H1 (cell line): ENCODE measurements at regions not wholly inside any gene's neighbourhood (a gene's known extent, or its start where the extent isn't known, plus 50 kb on each side); places are given as distances from the start of the nearest gene placed in this dataset.

ENCODE experiments used
- BACH1 ChIP-seq: IDR thresholded peaks from 2 replicates; pipeline ENCODE4 v1.6.1; 2012; ENCODE audit warnings: low read length, improper control_type of control experiment
- CEBPB ChIP-seq: IDR thresholded peaks from 2 replicates; pipeline ENCODE4 v1.6.1; 2012; ENCODE audit warnings: low read depth, low read length
- CHD1 ChIP-seq: IDR thresholded peaks from 2 replicates; pipeline ENCODE4 v1.6.1; 2012; ENCODE audit warnings: low read depth, low read length, improper control_type of control experiment
- EZH2 ChIP-seq: fragments of 200-600 bp; sonication (generic); IDR thresholded peaks from 2 replicates; pipeline ENCODE4 v1.7.1; 2012; ENCODE audit warnings: low read depth, mild to moderate bottlenecking, moderate library complexity, low read length, inconsistent platforms; ENCODE audit not compliant: severe bottlenecking
- JUND ChIP-seq: IDR thresholded peaks from 2 replicates; pipeline ENCODE4 v1.6.1; 2011; ENCODE audit warnings: mild to moderate bottlenecking, improper control_type of control experiment, low read length
- KDM5A ChIP-seq: fragments of 200-600 bp; IDR thresholded peaks from 2 replicates; pipeline ENCODE4 v1.7.1; 2012; ENCODE audit warnings: mild to moderate bottlenecking, low read length, inconsistent platforms, mixed read lengths
- POLR2A ChIP-seq, 2 experiments: IDR thresholded peaks; 1 replicate in 1 of 2; 2 replicates in 1 of 2; pipeline ENCODE4 v1.6.1; 2011; ENCODE audit warnings: low read depth in 2 of 2, low read length in 2 of 2, mild to moderate bottlenecking in 2 of 2; ENCODE audit errors: control extremely low read depth in 1 of 2
- RAD21 ChIP-seq, 2 experiments: IDR thresholded peaks in 1 of 2; conservative IDR thresholded peaks in 1 of 2; 2 replicates each; pipeline ENCODE4 v1.6.1; 2011; ENCODE audit warnings: low read depth in 2 of 2, low read length in 2 of 2, improper control_type of control experiment in 1 of 2, inconsistent platforms in 1 of 2, mild to moderate bottlenecking in 1 of 2, moderate library complexity in 1 of 2
- SP1 ChIP-seq: IDR thresholded peaks from 2 replicates; pipeline ENCODE4 v1.6.1; 2011; ENCODE audit warnings: low read depth, low read length
- TAF1 ChIP-seq: IDR thresholded peaks from 2 replicates; pipeline ENCODE4 v1.6.1; 2011; ENCODE audit warnings: mild to moderate bottlenecking, low read depth, low read length
- TF ChIP-seq, protein P1 (sequence below), 3 experiments: IDR thresholded peaks; 1 replicate in 2 of 3; 2 replicates in 1 of 3; pipeline versions ENCODE4 v1.5.1 to v1.6.1; 2011; ENCODE audit warnings: low read length in 3 of 3, mild to moderate bottlenecking in 3 of 3, inconsistent platforms in 2 of 3, low read depth in 1 of 3, moderate library complexity in 1 of 3; ENCODE audit not compliant: insufficient read depth in 1 of 3; ENCODE audit errors: control extremely low read depth in 1 of 3
- TF ChIP-seq, protein P2 (sequence below): IDR thresholded peaks from 2 replicates; pipeline ENCODE4 v1.6.1; 2011; ENCODE audit warnings: low read length, improper control_type of control experiment

DNA sequence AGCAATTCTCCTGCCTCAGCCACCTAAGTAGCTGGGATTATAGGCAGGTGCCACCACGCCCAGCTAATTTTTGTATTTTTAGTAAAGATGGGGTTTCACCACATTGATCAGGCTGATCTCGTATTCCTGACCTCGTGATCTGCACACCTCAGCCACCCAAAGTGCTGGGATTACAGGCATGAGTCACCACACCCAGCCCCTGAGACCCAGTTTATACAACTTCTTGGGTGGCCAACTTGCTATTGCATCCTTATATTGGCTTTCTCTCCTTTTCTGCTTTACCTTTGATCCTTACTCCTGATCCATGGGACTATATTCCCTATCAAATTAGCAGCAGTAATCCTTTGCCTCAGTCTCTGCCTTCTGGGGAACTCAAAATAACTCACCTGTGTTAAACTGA is 659.1 kb downstream of the PRELID2 start:
- TF ChIP-seq, protein P1, sequence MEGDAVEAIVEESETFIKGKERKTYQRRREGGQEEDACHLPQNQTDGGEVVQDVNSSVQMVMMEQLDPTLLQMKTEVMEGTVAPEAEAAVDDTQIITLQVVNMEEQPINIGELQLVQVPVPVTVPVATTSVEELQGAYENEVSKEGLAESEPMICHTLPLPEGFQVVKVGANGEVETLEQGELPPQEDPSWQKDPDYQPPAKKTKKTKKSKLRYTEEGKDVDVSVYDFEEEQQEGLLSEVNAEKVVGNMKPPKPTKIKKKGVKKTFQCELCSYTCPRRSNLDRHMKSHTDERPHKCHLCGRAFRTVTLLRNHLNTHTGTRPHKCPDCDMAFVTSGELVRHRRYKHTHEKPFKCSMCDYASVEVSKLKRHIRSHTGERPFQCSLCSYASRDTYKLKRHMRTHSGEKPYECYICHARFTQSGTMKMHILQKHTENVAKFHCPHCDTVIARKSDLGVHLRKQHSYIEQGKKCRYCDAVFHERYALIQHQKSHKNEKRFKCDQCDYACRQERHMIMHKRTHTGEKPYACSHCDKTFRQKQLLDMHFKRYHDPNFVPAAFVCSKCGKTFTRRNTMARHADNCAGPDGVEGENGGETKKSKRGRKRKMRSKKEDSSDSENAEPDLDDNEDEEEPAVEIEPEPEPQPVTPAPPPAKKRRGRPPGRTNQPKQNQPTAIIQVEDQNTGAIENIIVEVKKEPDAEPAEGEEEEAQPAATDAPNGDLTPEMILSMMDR (IDR thresholded peaks at IDR 0.05; ENCODE audit: control extremely low read depth in 1 of 3, insufficient read depth in 1 of 3, low read depth in 1 of 3, low read length in 3 of 3) = no peak
- TF ChIP-seq POLR2A (IDR thresholded peaks at IDR 0.05; ENCODE audit: control extremely low read depth in 1 of 2, low read depth in 2 of 2, low read length in 2 of 2) = no peak
- TF ChIP-seq SP1 = no peak
- TF ChIP-seq TAF1 = no peak
- TF ChIP-seq EZH2 = no peak
- TF ChIP-seq BACH1 = no peak
- no peak for TF ChIP-seq CHD1
- no peak for TF ChIP-seq CEBPB
- no peak for TF ChIP-seq KDM5A
- TF ChIP-seq JUND = no peak
- no peak for TF ChIP-seq RAD21 (IDR thresholded peaks at IDR 0.05 in 1 of 2, conservative IDR thresholded peaks at IDR 0.05 in 1 of 2; ENCODE audit: low read depth in 2 of 2, low read length in 2 of 2)
- TF ChIP-seq, protein P2, sequence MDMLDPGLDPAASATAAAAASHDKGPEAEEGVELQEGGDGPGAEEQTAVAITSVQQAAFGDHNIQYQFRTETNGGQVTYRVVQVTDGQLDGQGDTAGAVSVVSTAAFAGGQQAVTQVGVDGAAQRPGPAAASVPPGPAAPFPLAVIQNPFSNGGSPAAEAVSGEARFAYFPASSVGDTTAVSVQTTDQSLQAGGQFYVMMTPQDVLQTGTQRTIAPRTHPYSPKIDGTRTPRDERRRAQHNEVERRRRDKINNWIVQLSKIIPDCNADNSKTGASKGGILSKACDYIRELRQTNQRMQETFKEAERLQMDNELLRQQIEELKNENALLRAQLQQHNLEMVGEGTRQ = no peak
